ENCODE measurements at regions not wholly inside any gene's neighbourhood (a gene's known extent, or its start where the extent isn't known, plus 50 kb on each side); places are given as distances from the start of the nearest gene placed in this dataset.

DNA sequence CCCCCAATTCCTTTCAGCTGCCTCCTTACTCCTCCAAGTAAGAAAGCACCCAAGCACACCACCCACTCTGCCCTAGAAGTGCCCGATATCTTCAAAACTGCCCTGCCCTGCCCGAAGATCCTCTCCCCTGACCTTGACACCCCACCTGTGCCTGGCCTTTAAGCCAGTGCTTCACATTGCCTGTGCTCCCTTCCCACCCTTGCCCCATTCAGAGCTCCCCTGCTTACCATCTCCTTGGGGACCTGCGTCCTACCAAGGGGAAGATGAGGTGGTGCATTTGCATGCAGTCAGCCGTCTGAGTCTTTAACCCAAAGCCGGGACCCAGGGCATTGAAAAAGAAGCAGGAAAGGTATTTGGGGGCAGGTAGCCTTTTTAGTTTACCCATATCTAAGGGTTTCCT lies 73.5 kb upstream of the SLCO3A1 start:
- no peak for ATAC-seq
- H2AFZ ChIP-seq (ENCODE audit: low read length): no peak overlapping the region
- H3K4me2 ChIP-seq (ENCODE audit: low read depth, low read length): no peak overlapping the region
- ChIA-PET POLR2A (no interaction called here), CTCF (ENCODE audit: low intra/inter-chr PET ratio, low total read pairs) (no interaction called here)
- TF ChIP-seq NKX3-1 (CRISPR knock-in tag; IDR thresholded peaks at IDR 0.05) (no peak), DBP (CRISPR knock-in tag; IDR thresholded peaks at IDR 0.05; ENCODE audit: not compliant biosample characterization) (no peak), PBX3 (CRISPR knock-in tag; IDR thresholded peaks at IDR 0.05; ENCODE audit: borderline replicate concordance) (no peak), CHD4 (IDR thresholded peaks at IDR 0.05; ENCODE audit: borderline replicate concordance, low read length) (no peak), GTF2F1 (IDR thresholded peaks at IDR 0.05; ENCODE audit: low read length) (no peak), STAG1 (CRISPR knock-in tag; IDR thresholded peaks at IDR 0.05) (no peak), MLXIP (CRISPR knock-in tag; IDR thresholded peaks at IDR 0.05; ENCODE audit: borderline replicate concordance) (no peak), U2AF2 (IDR thresholded peaks at IDR 0.05; ENCODE audit: low read depth, low read length) (no peak), IKZF4 (CRISPR knock-in tag; IDR thresholded peaks at IDR 0.05; ENCODE audit: borderline replicate concordance, low read depth, not compliant biosample characterization) (no peak), ARHGAP35 (CRISPR knock-in tag; IDR thresholded peaks at IDR 0.05; ENCODE audit: borderline replicate concordance) (no peak), POLR2AphosphoS5 (IDR thresholded peaks at IDR 0.05; ENCODE audit: low read depth, low read length) (no peak), YEATS2 (CRISPR knock-in tag; IDR thresholded peaks at IDR 0.05; ENCODE audit: borderline replicate concordance) (no peak), SMARCC2 (IDR thresholded peaks at IDR 0.05) (no peak), PRDM15 (CRISPR knock-in tag; IDR thresholded peaks at IDR 0.05) (no peak), PTBP1 (IDR thresholded peaks at IDR 0.05; ENCODE audit: low read depth, low read length, poor library complexity, severe bottlenecking) (no peak), SIX4 (CRISPR knock-in tag; IDR thresholded peaks at IDR 0.05) (no peak)
- TF ChIP-seq, protein P1, sequence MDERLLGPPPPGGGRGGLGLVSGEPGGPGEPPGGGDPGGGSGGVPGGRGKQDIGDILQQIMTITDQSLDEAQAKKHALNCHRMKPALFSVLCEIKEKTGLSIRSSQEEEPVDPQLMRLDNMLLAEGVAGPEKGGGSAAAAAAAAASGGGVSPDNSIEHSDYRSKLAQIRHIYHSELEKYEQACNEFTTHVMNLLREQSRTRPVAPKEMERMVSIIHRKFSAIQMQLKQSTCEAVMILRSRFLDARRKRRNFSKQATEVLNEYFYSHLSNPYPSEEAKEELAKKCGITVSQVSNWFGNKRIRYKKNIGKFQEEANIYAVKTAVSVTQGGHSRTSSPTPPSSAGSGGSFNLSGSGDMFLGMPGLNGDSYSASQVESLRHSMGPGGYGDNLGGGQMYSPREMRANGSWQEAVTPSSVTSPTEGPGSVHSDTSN (CRISPR knock-in tag; IDR thresholded peaks at IDR 0.05): no peak
- H4K20me1 ChIP-seq (ENCODE audit: insufficient read depth, low read length): no peaks in the 10 kb centered on the region
- H3K4me1 ChIP-seq (ENCODE audit: insufficient read depth, low read length): no peaks in the 10 kb centered on the region
- H3K27ac ChIP-seq (ENCODE audit: extremely low read length, insufficient read depth, low read length): no peak overlapping the region
- in situ Hi-C loops (cut with HindIII; ENCODE audit: extremely low pct_ligation_motif_present, low pct_unique_long_range_greater_than_20kb) (no loop called here), intact Hi-C loops (cut with micrococcal nuclease; ENCODE audit: unreplicated experiment) (no loop called here)
- H3K4me3 ChIP-seq (replicated peaks in 1 of 3; ENCODE audit: insufficient read depth in 1 of 3, low read depth in 2 of 3, low read length in 3 of 3): no peak overlapping the region
- FAIRE-seq: no peak
- H3K9me3 ChIP-seq (ENCODE audit: low read length): no peaks in the 10 kb centered on the region
- WGBS (ENCODE audit: low lambda C conversion rate): 16% methylated on average over 5 of the region's 5 CpGs
- no peak overlapping the region for H3K9ac ChIP-seq (ENCODE audit: insufficient read depth, low read depth, low read length)
- no peak for DNase-seq (ENCODE audit: low spot score)
- no peaks in the 10 kb centered on the region for H3K79me2 ChIP-seq (ENCODE audit: insufficient read depth, low read length)
- H3K36me3 ChIP-seq (replicated peaks in 1 of 2; ENCODE audit: control insufficient read depth in 1 of 2, insufficient read depth in 2 of 2, low read length in 2 of 2): no peaks in the 10 kb centered on the region
- no peaks in the 10 kb centered on the region for H3K27me3 ChIP-seq (ENCODE audit: control insufficient read depth in 1 of 2, insufficient read depth in 2 of 2, low read length in 2 of 2)
- BruUV-seq (replicated peaks): no TSS peak

Measured in HepG2 (cell line).